ENCODE measurements at regions not wholly inside any gene's neighbourhood (a gene's known extent, or its start where the extent isn't known, plus 50 kb on each side); places are given as distances from the start of the nearest gene placed in this dataset.

DNA sequence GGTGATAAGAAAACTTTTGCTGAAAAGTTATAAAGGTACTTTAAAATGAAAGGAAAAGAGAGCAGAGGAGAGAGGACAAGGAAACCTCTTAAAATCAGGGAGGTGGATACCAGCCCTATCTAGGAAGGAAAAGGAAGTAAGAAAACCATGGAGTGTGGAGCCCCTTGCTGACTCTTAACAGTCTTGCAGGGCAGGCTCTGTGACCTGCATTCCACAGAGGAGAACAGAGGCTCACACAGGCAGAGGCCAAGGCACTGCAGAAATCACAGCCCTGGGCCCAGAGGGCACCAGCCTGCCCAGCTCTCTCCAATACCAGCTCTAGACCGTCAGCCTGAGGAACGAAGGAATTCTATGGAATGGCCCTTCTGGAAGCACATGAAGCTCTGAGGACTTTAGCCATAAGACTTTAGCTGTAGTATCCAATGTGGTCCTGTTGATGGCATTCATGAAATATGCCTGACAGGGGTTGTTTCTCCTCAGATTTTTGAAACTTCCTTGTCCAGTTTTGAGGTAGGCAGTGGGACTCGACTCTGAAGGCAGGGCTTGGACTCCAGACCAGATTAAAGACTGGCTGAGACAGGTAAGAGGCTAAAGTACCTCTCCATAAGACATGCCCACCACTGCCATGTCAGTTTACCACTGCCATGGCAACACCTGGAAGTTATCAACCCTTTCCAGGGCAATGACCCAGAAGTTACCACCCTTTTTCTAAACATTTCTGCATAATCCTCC lies 216.3 kb downstream of the ANAPC1 start:
- no peak for DNase-seq (ENCODE audit: low read depth)
- TF ChIP-seq, protein P1, sequence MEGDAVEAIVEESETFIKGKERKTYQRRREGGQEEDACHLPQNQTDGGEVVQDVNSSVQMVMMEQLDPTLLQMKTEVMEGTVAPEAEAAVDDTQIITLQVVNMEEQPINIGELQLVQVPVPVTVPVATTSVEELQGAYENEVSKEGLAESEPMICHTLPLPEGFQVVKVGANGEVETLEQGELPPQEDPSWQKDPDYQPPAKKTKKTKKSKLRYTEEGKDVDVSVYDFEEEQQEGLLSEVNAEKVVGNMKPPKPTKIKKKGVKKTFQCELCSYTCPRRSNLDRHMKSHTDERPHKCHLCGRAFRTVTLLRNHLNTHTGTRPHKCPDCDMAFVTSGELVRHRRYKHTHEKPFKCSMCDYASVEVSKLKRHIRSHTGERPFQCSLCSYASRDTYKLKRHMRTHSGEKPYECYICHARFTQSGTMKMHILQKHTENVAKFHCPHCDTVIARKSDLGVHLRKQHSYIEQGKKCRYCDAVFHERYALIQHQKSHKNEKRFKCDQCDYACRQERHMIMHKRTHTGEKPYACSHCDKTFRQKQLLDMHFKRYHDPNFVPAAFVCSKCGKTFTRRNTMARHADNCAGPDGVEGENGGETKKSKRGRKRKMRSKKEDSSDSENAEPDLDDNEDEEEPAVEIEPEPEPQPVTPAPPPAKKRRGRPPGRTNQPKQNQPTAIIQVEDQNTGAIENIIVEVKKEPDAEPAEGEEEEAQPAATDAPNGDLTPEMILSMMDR (IDR thresholded peaks at IDR 0.05; ENCODE audit: insufficient read depth, low read length, poor library complexity, severe bottlenecking) = peak; percentile 52
- no peak overlapping the region for H3K4me3 ChIP-seq (ENCODE audit: low read depth, low read length)
- no peaks in the 10 kb centered on the region for H3K27me3 ChIP-seq (ENCODE audit: control insufficient read depth, insufficient read depth, low read length)
- no peaks in the 10 kb centered on the region for H3K36me3 ChIP-seq (ENCODE audit: control insufficient read depth, insufficient read depth, low read length)

DNA sequence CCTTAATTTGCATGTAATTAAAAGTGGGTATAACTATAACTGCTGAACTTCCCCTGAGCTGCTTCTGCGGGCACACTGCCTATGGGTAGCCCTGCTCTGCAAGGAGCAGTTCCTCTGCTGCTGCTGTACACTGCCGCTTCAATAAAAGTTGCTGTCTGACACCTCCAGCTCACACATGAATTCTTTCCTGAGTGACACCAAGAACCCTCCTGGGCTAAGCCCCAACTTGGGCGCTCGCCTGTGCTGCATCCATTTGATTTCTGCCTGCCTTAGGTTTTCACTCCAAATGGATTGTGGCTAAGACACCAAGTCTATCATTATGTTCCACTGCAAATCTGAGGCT lies 215.7 kb downstream of the ANAPC1 start:
- no peak for DNase-seq (ENCODE audit: low read depth)
- H3K36me3 ChIP-seq (ENCODE audit: control insufficient read depth, insufficient read depth, low read length) = no peaks in the 10 kb centered on the region

DNA sequence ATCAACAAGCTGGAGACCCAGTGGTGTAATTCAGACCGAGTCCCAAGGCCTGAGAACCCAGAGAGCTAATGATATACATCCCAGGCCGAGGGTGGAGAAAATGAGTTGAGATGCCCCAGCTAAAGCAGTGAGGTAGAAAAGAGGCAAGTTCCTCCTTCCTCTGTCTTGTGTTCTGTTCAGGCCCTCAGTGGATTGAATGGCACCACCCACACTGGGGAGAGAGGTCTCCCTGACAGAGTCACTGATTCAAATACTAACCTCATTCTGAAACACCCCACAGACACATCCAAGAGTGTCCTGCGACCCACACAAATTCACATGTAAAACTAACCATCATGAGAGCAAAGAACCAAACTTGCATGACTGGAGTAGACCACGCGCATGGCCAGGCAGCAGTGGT lies 215.3 kb downstream of the ANAPC1 start:
- no peak for DNase-seq (ENCODE audit: low read depth)
- Histone ChIP-seq H3K4me3 (ENCODE audit: low read depth, low read length) (no peak overlapping the region), H3K27me3 (ENCODE audit: control insufficient read depth, insufficient read depth, low read length) (no peaks in the 10 kb centered on the region), H3K36me3 (ENCODE audit: control insufficient read depth, insufficient read depth, low read length) (no peaks in the 10 kb centered on the region)
- TF ChIP-seq, protein P1 (IDR thresholded peaks at IDR 0.05; ENCODE audit: insufficient read depth, low read length, poor library complexity, severe bottlenecking) = no peak

More for the DNA sequence above, 215.7 kb downstream of the ANAPC1 start:
- TF ChIP-seq, protein P1 (IDR thresholded peaks at IDR 0.05; ENCODE audit: insufficient read depth, low read length, poor library complexity, severe bottlenecking) = no peak
- H3K4me3 ChIP-seq (ENCODE audit: low read depth, low read length) = no peak overlapping the region
- no peaks in the 10 kb centered on the region for H3K27me3 ChIP-seq (ENCODE audit: control insufficient read depth, insufficient read depth, low read length)

DNA sequence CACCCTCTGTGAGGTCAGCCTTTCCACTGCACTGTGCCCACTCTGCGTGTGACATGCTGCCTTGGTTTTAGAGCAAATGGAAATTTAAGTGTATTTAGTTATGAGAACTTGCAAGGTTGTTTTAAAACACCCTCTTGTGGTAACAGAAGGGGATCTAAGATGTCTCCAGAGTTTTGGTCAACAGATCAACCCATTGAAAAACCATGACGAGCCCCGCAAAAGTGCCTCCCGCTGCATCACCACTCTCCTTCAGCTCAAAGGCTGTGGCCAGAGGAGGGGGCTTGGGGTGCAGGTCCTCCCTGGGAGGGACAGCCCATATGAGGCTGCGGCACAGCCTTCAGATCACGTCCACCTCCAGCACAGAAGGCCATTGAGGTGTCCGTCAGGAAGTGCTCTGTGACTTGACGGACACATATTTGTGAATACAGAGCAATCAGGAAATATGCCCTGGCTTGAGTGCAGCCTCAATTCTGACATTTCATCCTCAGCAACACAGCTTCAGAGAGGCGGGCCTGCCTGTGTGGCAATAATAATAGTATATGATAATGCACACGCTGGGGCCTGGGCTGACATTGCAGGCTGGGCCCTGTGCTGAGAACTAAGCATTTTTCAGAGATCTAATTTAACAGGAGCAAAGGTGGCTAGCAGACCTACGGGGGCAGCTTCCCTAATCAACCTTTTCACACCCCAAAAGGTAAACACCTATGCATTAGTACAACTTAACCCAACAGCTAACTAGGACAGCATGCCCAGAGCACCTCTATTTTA lies 213.9 kb downstream of the ANAPC1 start:
- no peak for DNase-seq (ENCODE audit: low read depth)
- Histone ChIP-seq H3K4me3 (ENCODE audit: low read depth, low read length) (no peak overlapping the region), H3K36me3 (ENCODE audit: control insufficient read depth, insufficient read depth, low read length) (no peaks in the 10 kb centered on the region), H3K27me3 (ENCODE audit: control insufficient read depth, insufficient read depth, low read length) (no peaks in the 10 kb centered on the region)
- TF ChIP-seq, protein P1 (IDR thresholded peaks at IDR 0.05; ENCODE audit: insufficient read depth, low read length, poor library complexity, severe bottlenecking) = no peak

DNA sequence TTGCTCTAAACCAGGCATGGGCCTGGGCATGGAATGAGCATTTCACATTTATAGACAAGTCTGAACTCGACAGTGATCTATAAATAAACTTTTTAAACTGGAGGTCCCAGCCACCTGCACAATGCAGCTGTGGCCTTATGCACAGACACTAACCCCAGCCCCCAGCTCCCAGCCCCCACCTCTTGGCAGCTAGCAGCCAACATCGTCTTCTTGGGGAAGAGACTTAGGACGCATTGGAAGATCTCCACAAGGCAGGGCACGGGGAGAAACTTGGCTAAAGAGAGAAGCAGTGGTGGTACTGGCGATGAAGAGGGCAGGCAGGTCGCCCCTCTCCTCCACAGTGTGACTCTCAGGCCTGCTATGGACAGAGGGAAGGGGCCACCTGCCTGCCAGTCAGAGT lies 213.2 kb downstream of the ANAPC1 start:
- no peaks in the 10 kb centered on the region for H3K27me3 ChIP-seq (ENCODE audit: control insufficient read depth, insufficient read depth, low read length)
- TF ChIP-seq, protein P1 (IDR thresholded peaks at IDR 0.05; ENCODE audit: insufficient read depth, low read length, poor library complexity, severe bottlenecking) = no peak
- no peaks in the 10 kb centered on the region for H3K36me3 ChIP-seq (ENCODE audit: control insufficient read depth, insufficient read depth, low read length)
- DNase-seq (ENCODE audit: low read depth) = no peak
- no peak overlapping the region for H3K4me3 ChIP-seq (ENCODE audit: low read depth, low read length)

Measured in kidney epithelial cell (primary cell).